Esophagus muscularis mucosa (tissue), 3 donors: ENCODE measurements at regions not wholly inside any gene's neighbourhood (a gene's known extent, or its start where the extent isn't known, plus 50 kb on each side); places are given as distances from the start of the nearest gene placed in this dataset.

Experiments
- CTCF ChIP-seq, 3 experiments: fragments of 200-600 bp in 2 of 3; fragments of 450-650 bp in 1 of 3; sonication (generic) in 2 of 3; IDR thresholded peaks; one replicate each; pipeline ENCODE4 v1.5.1; 2017 to 2019; ENCODE audit warnings: antibody characterized with exemption in 3 of 3, mild to moderate bottlenecking in 2 of 3, moderate library complexity in 1 of 3
- POLR2A ChIP-seq: fragments of 450-650 bp; IDR thresholded peaks from one replicate; pipeline ENCODE4 v1.6.1; 2017; ENCODE audit warnings: antibody characterized with exemption, moderate library complexity, mild to moderate bottlenecking, low read depth
- POLR2AphosphoS5 ChIP-seq, 2 donors: sonication (generic); formaldehyde crosslinking; IDR thresholded peaks; one replicate each; pipeline ENCODE4 v1.6.1; 2017; ENCODE audit warnings: antibody characterized with exemption in 2 of 2

GRCh38 chr2:75828826-75829225 lies 118.1 kb upstream of the GCFC2 start:
- TF ChIP-seq POLR2AphosphoS5 (IDR thresholded peaks at IDR 0.05) (no peak), CTCF (IDR thresholded peaks at IDR 0.05) (no peak), POLR2A (no peak)
